Sigmoid colon (tissue), 4 donors: ENCODE measurements at regions not wholly inside any gene's neighbourhood (a gene's known extent, or its start where the extent isn't known, plus 50 kb on each side); places are given as distances from the start of the nearest gene placed in this dataset.

Experiments
- CTCF ChIP-seq, 4 experiments: fragments of 450-650 bp in 3 of 4; fragments of 200-600 bp in 1 of 4; IDR thresholded peaks; one replicate each; pipeline ENCODE4 v1.5.1; 2016 to 2019; ENCODE audit warnings: antibody characterized with exemption in 4 of 4, mild to moderate bottlenecking in 3 of 4, moderate library complexity in 2 of 4
- EP300 ChIP-seq, 4 donors: sonication (generic); formaldehyde crosslinking; IDR thresholded peaks; one replicate each; pipeline ENCODE4 v1.6.1; 2017; ENCODE audit warnings: antibody characterized with exemption in 4 of 4
- POLR2A ChIP-seq, 2 donors: fragments of 450-650 bp; IDR thresholded peaks; one replicate each; pipeline ENCODE4 v1.6.1; 2016; ENCODE audit warnings: antibody characterized with exemption in 2 of 2, mild to moderate bottlenecking in 2 of 2, moderate library complexity in 2 of 2
- POLR2AphosphoS5 ChIP-seq, 4 donors: sonication (generic); formaldehyde crosslinking; IDR thresholded peaks; one replicate each; pipeline ENCODE4 v1.6.1; 2017; ENCODE audit warnings: antibody characterized with exemption in 4 of 4

GRCh38 chr16:17038415-17038814 lies 432.3 kb downstream of the XYLT1 start:
- no peak for TF ChIP-seq CTCF (IDR thresholded peaks at IDR 0.05)
- TF ChIP-seq EP300 (IDR thresholded peaks at IDR 0.05), result no peak
- no peak for TF ChIP-seq POLR2AphosphoS5 (IDR thresholded peaks at IDR 0.05)
- no peak for TF ChIP-seq POLR2A (IDR thresholded peaks at IDR 0.05)
